Neutrophil (primary cell): ENCODE measurements at regions not wholly inside any gene's neighbourhood (a gene's known extent, or its start where the extent isn't known, plus 50 kb on each side); places are given as distances from the start of the nearest gene placed in this dataset.

ENCODE experiments used
- H3K27ac ChIP-seq: fragments of 200-600 bp; sonication (generic); 2 replicates; pipeline ENCODE4 v1.5.1; 2016; ENCODE audit warnings: mild to moderate bottlenecking, moderate library complexity
- H3K27me3 ChIP-seq: fragments of 200-600 bp; sonication (generic); 2 replicates; pipeline ENCODE4 v1.6.0; 2016; ENCODE audit warnings: mild to moderate bottlenecking
- H3K36me3 ChIP-seq: fragments of 200-600 bp; sonication (generic); 2 replicates; pipeline ENCODE4 v1.5.1; 2017
- H3K4me1 ChIP-seq, 2 experiments: fragments of 200-600 bp in 1 of 2; sonication (generic) in 1 of 2; 1 replicate in 1 of 2; 2 replicates in 1 of 2; pipeline versions ENCODE4 v1.5.1 to v1.6.1; 2013 to 2016; ENCODE audit warnings: low read depth in 1 of 2, low read length in 1 of 2, mild to moderate bottlenecking in 1 of 2, moderate library complexity in 1 of 2; ENCODE audit not compliant: control insufficient read depth in 1 of 2, insufficient read depth in 1 of 2
- H3K4me3 ChIP-seq, 2 experiments: fragments of 200-600 bp in 1 of 2; sonication (generic) in 1 of 2; 1 replicate in 1 of 2; 2 replicates in 1 of 2; pipeline ENCODE4 v1.5.1; 2013 to 2016; ENCODE audit warnings: low read depth in 1 of 2, low read length in 1 of 2, mild to moderate bottlenecking in 1 of 2, moderate library complexity in 1 of 2
- H3K9me3 ChIP-seq: fragments of 200-600 bp; sonication (generic); 2 replicates; pipeline ENCODE4 v1.5.1; 2016
- TF ChIP-seq, protein P1 (sequence below): fragments of 200-600 bp; sonication (generic); IDR thresholded peaks from 2 replicates; pipeline ENCODE4 v1.5.1; 2016; ENCODE audit warnings: antibody characterized with exemption

DNA sequence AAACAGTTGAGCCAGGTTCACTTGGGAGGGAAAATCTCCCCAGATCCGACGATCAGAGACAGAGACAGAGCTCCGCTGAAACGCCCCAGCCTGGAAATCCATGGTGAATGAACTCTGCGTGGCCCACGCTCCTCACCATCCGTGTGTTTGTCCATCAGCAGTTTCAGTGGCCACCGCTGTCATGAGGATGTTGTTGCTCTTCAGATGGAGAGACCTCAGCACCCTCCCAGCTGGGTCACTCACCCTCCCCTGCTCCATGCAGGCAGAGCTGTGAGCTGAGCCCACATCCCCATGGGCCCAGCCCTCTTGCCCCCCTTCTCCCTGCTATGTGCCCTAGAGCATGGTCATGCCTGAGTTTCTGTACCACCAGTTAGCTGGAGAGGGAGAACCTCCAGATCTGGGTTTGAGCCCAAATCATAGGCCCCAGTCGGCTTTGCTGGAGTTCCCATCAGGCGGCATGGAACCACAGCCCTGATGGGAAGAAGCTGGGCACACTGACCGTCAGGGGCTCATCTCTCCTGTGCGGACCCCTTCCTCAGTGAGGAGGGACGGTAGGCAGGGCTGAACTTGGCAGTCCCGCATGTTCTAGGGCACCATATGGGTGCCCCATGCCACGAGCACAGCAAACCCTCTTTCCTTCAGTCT lies 154.4 kb upstream of the COL5A1 start:
- H3K9me3 ChIP-seq = no peaks in the 10 kb centered on the region
- TF ChIP-seq, protein P1, sequence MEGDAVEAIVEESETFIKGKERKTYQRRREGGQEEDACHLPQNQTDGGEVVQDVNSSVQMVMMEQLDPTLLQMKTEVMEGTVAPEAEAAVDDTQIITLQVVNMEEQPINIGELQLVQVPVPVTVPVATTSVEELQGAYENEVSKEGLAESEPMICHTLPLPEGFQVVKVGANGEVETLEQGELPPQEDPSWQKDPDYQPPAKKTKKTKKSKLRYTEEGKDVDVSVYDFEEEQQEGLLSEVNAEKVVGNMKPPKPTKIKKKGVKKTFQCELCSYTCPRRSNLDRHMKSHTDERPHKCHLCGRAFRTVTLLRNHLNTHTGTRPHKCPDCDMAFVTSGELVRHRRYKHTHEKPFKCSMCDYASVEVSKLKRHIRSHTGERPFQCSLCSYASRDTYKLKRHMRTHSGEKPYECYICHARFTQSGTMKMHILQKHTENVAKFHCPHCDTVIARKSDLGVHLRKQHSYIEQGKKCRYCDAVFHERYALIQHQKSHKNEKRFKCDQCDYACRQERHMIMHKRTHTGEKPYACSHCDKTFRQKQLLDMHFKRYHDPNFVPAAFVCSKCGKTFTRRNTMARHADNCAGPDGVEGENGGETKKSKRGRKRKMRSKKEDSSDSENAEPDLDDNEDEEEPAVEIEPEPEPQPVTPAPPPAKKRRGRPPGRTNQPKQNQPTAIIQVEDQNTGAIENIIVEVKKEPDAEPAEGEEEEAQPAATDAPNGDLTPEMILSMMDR = no peak
- no peaks in the 10 kb centered on the region for H3K4me1 ChIP-seq
- H3K27ac ChIP-seq = no peak overlapping the region
- no peaks in the 10 kb centered on the region for H3K36me3 ChIP-seq
- H3K4me3 ChIP-seq = no peak overlapping the region
- H3K27me3 ChIP-seq = peaks cover 11% of the 10 kb centered on the region

DNA sequence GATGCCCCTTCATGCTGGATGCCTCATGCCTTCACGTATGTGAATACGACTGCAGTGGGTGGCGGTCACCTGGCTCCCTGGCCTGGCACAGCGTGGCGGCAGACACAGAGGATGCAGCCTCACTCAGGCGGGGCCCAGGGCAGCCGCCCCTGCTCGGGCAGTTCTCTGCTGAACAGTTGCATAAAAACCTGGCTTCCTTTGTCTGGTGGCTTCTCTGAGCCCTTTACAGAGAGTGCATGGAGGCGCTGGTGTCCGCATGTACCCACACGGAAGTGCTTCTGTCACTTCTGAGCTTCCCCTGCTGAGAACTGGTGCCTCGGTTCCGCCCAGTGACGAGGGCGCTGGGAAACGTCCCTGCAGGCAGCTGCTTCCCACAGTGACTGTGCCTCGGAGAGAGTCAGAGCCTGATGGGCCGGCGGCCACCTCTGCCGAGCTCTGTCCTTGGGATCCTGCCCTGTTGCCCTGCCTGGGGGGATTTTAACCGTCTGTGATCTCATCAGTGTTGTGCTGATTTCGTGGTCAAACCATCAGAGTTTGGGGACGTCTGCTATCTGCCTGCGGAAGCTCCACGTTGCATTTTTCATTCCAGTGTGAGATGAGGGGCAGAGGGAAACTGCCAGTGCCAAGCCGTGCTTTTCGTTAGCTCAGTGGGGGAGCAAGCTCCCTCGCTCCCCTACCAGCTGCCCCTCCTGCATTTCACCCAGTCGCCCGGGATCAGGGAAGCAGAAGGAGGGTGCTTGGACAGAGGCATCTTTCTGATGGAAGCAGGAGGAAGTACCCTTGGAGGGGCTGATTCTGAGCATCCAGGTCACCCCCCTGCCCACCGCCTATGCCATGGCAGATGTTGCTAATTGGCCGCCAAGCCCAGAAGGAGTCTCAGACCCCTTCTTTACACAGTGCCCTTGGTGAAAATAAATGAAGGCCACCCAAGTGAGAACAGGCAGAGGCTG lies 153.0 kb upstream of the COL5A1 start:
- H3K27ac ChIP-seq = no peak overlapping the region
- no peaks in the 10 kb centered on the region for H3K36me3 ChIP-seq
- H3K9me3 ChIP-seq = no peaks in the 10 kb centered on the region
- H3K4me3 ChIP-seq = no peak overlapping the region
- H3K4me1 ChIP-seq = no peaks in the 10 kb centered on the region
- peaks cover 13% of the 10 kb centered on the region for H3K27me3 ChIP-seq
- TF ChIP-seq, protein P1 = no peak

DNA sequence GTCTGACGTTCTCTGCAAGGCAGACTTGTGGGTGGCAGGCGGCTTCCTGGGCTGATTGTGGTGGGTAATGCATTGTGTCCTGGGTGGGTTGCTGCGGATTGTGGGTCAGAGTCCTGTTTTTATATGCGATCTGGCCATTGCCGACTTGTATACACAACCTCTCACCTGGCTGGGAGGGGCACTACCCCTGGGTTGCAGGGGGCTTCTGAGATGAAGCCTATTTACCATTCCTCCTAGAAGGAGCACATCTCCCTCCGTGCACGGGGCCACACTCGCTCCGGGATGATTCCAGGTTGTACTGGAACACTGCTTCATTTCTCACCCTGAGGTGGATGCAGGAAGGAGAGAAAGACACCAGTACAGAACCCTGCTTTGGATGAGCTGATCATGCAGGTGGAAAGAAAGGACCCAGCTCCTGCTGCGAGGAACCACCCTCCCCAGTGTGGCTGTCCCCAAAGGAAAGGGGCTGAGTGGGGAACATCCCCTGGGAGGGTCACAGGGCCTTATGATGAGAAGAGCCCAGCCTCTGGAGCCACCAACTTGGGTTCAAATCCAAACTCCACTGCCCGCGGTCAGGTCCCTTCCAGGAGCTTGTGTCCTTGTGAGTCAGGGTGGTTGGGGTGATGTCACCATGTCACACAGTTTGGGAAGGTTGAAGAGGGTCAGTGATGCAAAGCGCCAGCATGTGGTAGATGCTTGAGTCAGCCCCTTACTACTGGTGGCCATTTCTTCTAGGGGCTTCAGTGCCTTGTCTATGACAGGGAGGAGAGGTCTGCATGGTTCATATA lies 151.8 kb upstream of the COL5A1 start:
- TF ChIP-seq, protein P1 = no peak
- Histone ChIP-seq H3K27ac (no peak overlapping the region), H3K9me3 (no peaks in the 10 kb centered on the region), H3K36me3 (no peaks in the 10 kb centered on the region), H3K27me3 (peaks cover 13% of the 10 kb centered on the region), H3K4me1 (no peaks in the 10 kb centered on the region), H3K4me3 (no peak overlapping the region)

DNA sequence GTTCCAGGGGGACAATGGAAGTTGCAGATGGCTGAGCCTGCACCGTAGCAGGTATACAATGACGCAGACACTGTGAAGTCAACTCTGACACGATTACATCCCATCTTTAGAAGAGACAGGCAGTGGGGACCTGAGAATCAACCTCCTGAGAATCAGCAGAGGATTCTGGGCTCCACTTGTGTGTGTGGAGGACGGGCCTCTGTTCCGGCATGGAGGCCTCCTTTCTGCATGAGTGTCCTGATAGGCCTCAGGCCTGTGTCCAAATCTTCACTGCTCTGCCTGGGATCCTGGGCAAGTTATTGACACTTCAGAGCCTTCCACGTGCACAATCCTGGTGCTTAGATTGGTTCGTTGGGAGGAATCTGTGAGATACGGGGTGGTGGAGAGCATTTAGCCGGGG lies 151.2 kb upstream of the COL5A1 start:
- H3K27me3 ChIP-seq = peaks cover 13% of the 10 kb centered on the region
- no peaks in the 10 kb centered on the region for H3K9me3 ChIP-seq
- no peak overlapping the region for H3K4me3 ChIP-seq
- H3K4me1 ChIP-seq = no peaks in the 10 kb centered on the region
- no peak overlapping the region for H3K27ac ChIP-seq
- no peaks in the 10 kb centered on the region for H3K36me3 ChIP-seq
- TF ChIP-seq, protein P1 = no peak

DNA sequence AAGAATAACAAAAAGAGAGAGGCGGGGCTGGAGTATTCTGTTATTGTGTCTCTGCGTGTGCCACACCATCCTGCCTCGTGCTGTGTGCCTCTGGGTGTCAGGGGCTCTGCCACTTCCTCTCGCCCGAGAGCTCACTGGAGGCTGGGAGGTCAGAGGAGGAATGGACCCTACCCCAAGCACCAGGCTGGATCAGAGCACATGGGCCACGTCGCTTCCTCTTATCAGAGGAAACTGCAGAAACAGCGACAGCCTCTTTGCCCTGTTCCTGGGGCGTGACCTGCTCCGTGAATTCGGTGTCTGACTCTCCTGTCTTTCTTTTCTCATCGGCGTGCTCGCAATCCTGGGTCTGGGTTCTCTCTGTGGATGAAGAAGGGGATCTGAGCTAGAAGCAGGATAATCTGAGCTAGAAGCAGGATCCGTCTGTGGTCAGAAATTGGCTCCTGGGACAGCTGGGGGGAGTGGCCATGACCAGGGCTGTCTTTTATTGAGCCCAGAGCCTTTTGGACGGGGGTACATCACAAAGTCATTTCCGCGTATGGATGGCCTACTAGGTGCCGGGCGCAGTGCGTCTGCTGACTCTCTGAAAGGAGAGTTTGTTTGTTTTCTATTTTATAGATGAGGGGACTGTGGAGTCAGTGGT lies 150.3 kb upstream of the COL5A1 start:
- H3K27ac ChIP-seq = no peak overlapping the region
- H3K4me1 ChIP-seq = no peaks in the 10 kb centered on the region
- no peaks in the 10 kb centered on the region for H3K9me3 ChIP-seq
- H3K4me3 ChIP-seq = no peak overlapping the region
- peaks cover 13% of the 10 kb centered on the region for H3K27me3 ChIP-seq
- H3K36me3 ChIP-seq = no peaks in the 10 kb centered on the region
- TF ChIP-seq, protein P1 = no peak
